HG02610 (cell line): ENCODE measurements at regions not wholly inside any gene's neighbourhood (a gene's known extent, or its start where the extent isn't known, plus 50 kb on each side); places are given as distances from the start of the nearest gene placed in this dataset.

Experiments
- ATAC-seq: cut with Tn5 transposase; IDR thresholded peaks from one replicate; pipeline ENCODE4 v1.9.1; 2021; ENCODE audit warnings: mild to moderate bottlenecking, moderate library complexity; ENCODE audit not compliant: unreplicated experiment

GRCh38 chr5:155831491-155831890 lies 495.5 kb upstream of the SGCD start:
- no peak for ATAC-seq

GRCh38 chr5:155833287-155833686 lies 493.7 kb upstream of the SGCD start:
- no peak for ATAC-seq

- no peak for ATAC-seq
Measured at GRCh38 chr5:155834271-155834975, 492.5 kb upstream of the SGCD start.

- ATAC-seq = no peak
Measured at GRCh38 chr5:155836089-155836803, 490.7 kb upstream of the SGCD start.

GRCh38 chr5:155838394-155838793 lies 488.6 kb upstream of the SGCD start:
- no peak for ATAC-seq

- ATAC-seq = no peak
Measured at GRCh38 chr5:155839251-155840037, 487.5 kb upstream of the SGCD start.

- no peak for ATAC-seq
Measured at GRCh38 chr5:155844542-155844941, 482.4 kb upstream of the SGCD start.

- no peak for ATAC-seq
Measured at GRCh38 chr5:155850370-155850769, 476.6 kb upstream of the SGCD start.

GRCh38 chr5:155866971-155867370 lies 460.0 kb upstream of the SGCD start:
- no peak for ATAC-seq

GRCh38 chr5:155867522-155868088 lies 459.4 kb upstream of the SGCD start:
- no peak for ATAC-seq

- no peak for ATAC-seq
Measured at GRCh38 chr5:155870636-155871035, 456.3 kb upstream of the SGCD start.

- no peak for ATAC-seq
Measured at GRCh38 chr5:155871623-155872022, 455.3 kb upstream of the SGCD start.

- ATAC-seq = no peak
Measured at GRCh38 chr5:155872629-155873220, 454.2 kb upstream of the SGCD start.

- no peak for ATAC-seq
Measured at GRCh38 chr5:155878991-155879575, 447.9 kb upstream of the SGCD start.

GRCh38 chr5:155884041-155884440 lies 442.9 kb upstream of the SGCD start:
- no peak for ATAC-seq

- ATAC-seq = no peak
Measured at GRCh38 chr5:155885199-155885598, 441.8 kb upstream of the SGCD start.

GRCh38 chr5:155886311-155887031 lies 440.5 kb upstream of the SGCD start:
- ATAC-seq = no peak

- no peak for ATAC-seq
Measured at GRCh38 chr5:155895484-155895883, 431.5 kb upstream of the SGCD start.

- ATAC-seq = no peak
Measured at GRCh38 chr5:155897761-155898160, 429.2 kb upstream of the SGCD start.

GRCh38 chr5:155898284-155898683 lies 428.7 kb upstream of the SGCD start:
- ATAC-seq = no peak
